IPS-15b (cell line): ENCODE measurements at regions not wholly inside any gene's neighbourhood (a gene's known extent, or its start where the extent isn't known, plus 50 kb on each side); places are given as distances from the start of the nearest gene placed in this dataset.

Source experiments
- H3K27me3 ChIP-seq: one replicate; pipeline ENCODE4 v1.6.1; 2013; ENCODE audit warnings: low read length; ENCODE audit not compliant: control insufficient read depth, insufficient read depth
- H3K36me3 ChIP-seq: one replicate; pipeline ENCODE4 v1.6.1; 2013; ENCODE audit warnings: low read length; ENCODE audit not compliant: control insufficient read depth, insufficient read depth
- H3K4me1 ChIP-seq: one replicate; pipeline ENCODE4 v1.6.1; 2013; ENCODE audit warnings: mild to moderate bottlenecking, low read length; ENCODE audit not compliant: control insufficient read depth, insufficient read depth
- H3K4me3 ChIP-seq: one replicate; pipeline ENCODE4 v1.5.1; 2013; ENCODE audit warnings: low read depth, low read length
- H3K9ac ChIP-seq: one replicate; pipeline ENCODE4 v1.6.1; 2013; ENCODE audit warnings: low read depth, mild to moderate bottlenecking, low read length
- H3K9me3 ChIP-seq: one replicate; pipeline ENCODE4 v1.6.1; 2013; ENCODE audit warnings: mild to moderate bottlenecking, low read length; ENCODE audit not compliant: control insufficient read depth, insufficient read depth

DNA sequence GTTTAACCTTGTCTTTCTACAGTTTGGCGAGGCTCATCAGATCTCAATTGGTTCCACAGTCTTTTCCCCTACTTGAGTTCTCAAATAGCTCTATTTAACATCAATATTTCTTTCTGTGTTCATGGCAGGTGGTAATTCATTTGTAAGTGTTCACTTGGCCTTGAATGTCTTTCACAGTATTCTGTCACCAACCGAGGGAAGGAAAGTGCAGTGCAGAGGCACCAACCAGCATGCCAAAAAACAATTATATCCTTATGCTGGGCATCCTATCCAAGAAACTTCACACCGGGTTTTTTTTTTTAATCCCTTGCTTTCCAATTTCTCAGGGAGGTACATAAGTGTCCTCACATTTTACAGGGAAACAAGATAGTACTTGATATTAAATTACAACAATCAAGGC, 55.0 kb upstream of the ZC3H12C start:
- Histone ChIP-seq H3K4me3 (no peak overlapping the region), H3K27me3 (no peaks in the 10 kb centered on the region), H3K36me3 (no peaks in the 10 kb centered on the region), H3K9ac (no peak overlapping the region), H3K9me3 (no peaks in the 10 kb centered on the region), H3K4me1 (no peaks in the 10 kb centered on the region)
